Esophagus squamous epithelium (tissue), 5 donors: ENCODE measurements at regions not wholly inside any gene's neighbourhood (a gene's known extent, or its start where the extent isn't known, plus 50 kb on each side); places are given as distances from the start of the nearest gene placed in this dataset.

Source experiments
- DNase-seq: peaks from one replicate; lab custom pipeline; 2025; lab: John Stamatoyannopoulos, UW
- H3K27ac ChIP-seq, 4 donors: fragments of 200-600 bp; sonication (generic); one replicate each; pipeline ENCODE4 v1.5.1; 2016 to 2019; ENCODE audit warnings: mild to moderate bottlenecking in 1 of 4
- H3K27me3 ChIP-seq, 4 donors: fragments of 200-600 bp; sonication (generic); 1 replicate in 3 of 4; 2 replicates in 1 of 4; pipeline versions ENCODE4 v1.5.1 to v1.6.0; 2017 to 2021; ENCODE audit warnings: antibody characterized with exemption in 1 of 4
- H3K36me3 ChIP-seq, 3 donors: fragments of 200-600 bp; sonication (generic); one replicate each; pipeline ENCODE4 v1.5.1; 2016 to 2019
- H3K4me1 ChIP-seq, 3 donors: fragments of 200-600 bp; sonication (generic); one replicate each; pipeline ENCODE4 v1.5.1; 2017 to 2019
- H3K4me3 ChIP-seq, 4 donors: fragments of 200-600 bp; sonication (generic); 1 replicate in 3 of 4; 2 replicates in 1 of 4; pipeline ENCODE4 v1.5.1; 2016 to 2019; ENCODE audit warnings: mild to moderate bottlenecking in 2 of 4, moderate library complexity in 1 of 4
- H3K9me3 ChIP-seq, 3 donors: fragments of 200-600 bp; sonication (generic); one replicate each; pipeline ENCODE4 v1.5.1; 2016 to 2019
- POLR2A ChIP-seq, 4 donors: fragments of 450-650 bp; IDR thresholded peaks; one replicate each; pipeline ENCODE4 v1.6.1; 2017; ENCODE audit warnings: antibody characterized with exemption in 4 of 4, mild to moderate bottlenecking in 4 of 4, moderate library complexity in 3 of 4
- WGBS, 2 donors: methylation state at CpG; one replicate each; pipeline ENCODE4 v1.1.5; 2018; 5-methylcytosine and 5-hydroxymethylcytosine counted together
- intact Hi-C: fragments of 100-400 bp; cut with DNase I; formaldehyde crosslinking; loops from one replicate; pipeline ENCODE4 v1.15.0; 2022
- TF ChIP-seq, protein P1 (sequence below), 6 experiments: fragments of 450-650 bp in 4 of 6; fragments of 200-600 bp in 2 of 6; sonication (generic) in 2 of 6; IDR thresholded peaks; one replicate each; pipeline ENCODE4 v1.5.1; 2016 to 2019; ENCODE audit warnings: antibody characterized with exemption in 6 of 6, mild to moderate bottlenecking in 4 of 6, moderate library complexity in 4 of 6
- donor health status: DM: yes; HTN: yes; CAD: no.

GRCh38 chr15:62933386-62933785 is 109.2 kb upstream of the TPM1 start:
- H3K27ac ChIP-seq = no peak overlapping the region
- H3K27me3 ChIP-seq = peaks cover 0 to 17% (median 0%) of the 10 kb centered on the region in 4 donors
- no peak overlapping the region for H3K4me3 ChIP-seq
- H3K9me3 ChIP-seq = no peaks in the 10 kb centered on the region
- H3K36me3 ChIP-seq = no peaks in the 10 kb centered on the region
- no peak for TF ChIP-seq POLR2A (IDR thresholded peaks at IDR 0.05)
- TF ChIP-seq, protein P1, sequence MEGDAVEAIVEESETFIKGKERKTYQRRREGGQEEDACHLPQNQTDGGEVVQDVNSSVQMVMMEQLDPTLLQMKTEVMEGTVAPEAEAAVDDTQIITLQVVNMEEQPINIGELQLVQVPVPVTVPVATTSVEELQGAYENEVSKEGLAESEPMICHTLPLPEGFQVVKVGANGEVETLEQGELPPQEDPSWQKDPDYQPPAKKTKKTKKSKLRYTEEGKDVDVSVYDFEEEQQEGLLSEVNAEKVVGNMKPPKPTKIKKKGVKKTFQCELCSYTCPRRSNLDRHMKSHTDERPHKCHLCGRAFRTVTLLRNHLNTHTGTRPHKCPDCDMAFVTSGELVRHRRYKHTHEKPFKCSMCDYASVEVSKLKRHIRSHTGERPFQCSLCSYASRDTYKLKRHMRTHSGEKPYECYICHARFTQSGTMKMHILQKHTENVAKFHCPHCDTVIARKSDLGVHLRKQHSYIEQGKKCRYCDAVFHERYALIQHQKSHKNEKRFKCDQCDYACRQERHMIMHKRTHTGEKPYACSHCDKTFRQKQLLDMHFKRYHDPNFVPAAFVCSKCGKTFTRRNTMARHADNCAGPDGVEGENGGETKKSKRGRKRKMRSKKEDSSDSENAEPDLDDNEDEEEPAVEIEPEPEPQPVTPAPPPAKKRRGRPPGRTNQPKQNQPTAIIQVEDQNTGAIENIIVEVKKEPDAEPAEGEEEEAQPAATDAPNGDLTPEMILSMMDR (IDR thresholded peaks at IDR 0.05) = no peak
- peaks cover 0 to 7% (median 0%) of the 10 kb centered on the region in 3 donors for H3K4me1 ChIP-seq
- WGBS, 2 donors = 15 to 39% methylated on average over 2 of the region's 2 CpGs
- DNase-seq = no peak
- intact Hi-C loops = no loop called here

GRCh38 chr15:62934236-62934971 is 108.1 kb upstream of the TPM1 start:
- Histone ChIP-seq H3K27ac (no peak overlapping the region), H3K36me3 (no peaks in the 10 kb centered on the region), H3K4me3 (no peak overlapping the region), H3K4me1 (no peaks in the 10 kb centered on the region), H3K27me3 (peaks cover 0 to 13% (median 0%) of the 10 kb centered on the region in 4 donors), H3K9me3 (no peaks in the 10 kb centered on the region)
- DNase-seq = no peak
- intact Hi-C loops = no loop called here
- TF ChIP-seq POLR2A (IDR thresholded peaks at IDR 0.05) = no peak
- TF ChIP-seq, protein P1 (IDR thresholded peaks at IDR 0.05) = no peak
- WGBS, 2 donors = 82 to 88% methylated on average over 12 to 13 of the region's 14 CpGs

GRCh38 chr15:62935300-62936081 is 107.1 kb upstream of the TPM1 start:
- intact Hi-C loops = no loop called here
- TF ChIP-seq POLR2A (IDR thresholded peaks at IDR 0.05) = no peak
- TF ChIP-seq, protein P1 (IDR thresholded peaks at IDR 0.05) = no peak
- H3K36me3 ChIP-seq = no peaks in the 10 kb centered on the region
- no peak for DNase-seq
- no peaks in the 10 kb centered on the region for H3K9me3 ChIP-seq
- peaks cover 0 to 13% (median 0%) of the 10 kb centered on the region in 4 donors for H3K27me3 ChIP-seq
- WGBS, 2 donors = 61% methylated on average over 7 of the region's 12 CpGs
- H3K27ac ChIP-seq = no peak overlapping the region
- H3K4me3 ChIP-seq = no peak overlapping the region
- H3K4me1 ChIP-seq = peaks cover 0 to 9% (median 7%) of the 10 kb centered on the region in 3 donors

GRCh38 chr15:62938825-62939224 is 103.7 kb upstream of the TPM1 start:
- no peaks in the 10 kb centered on the region for H3K9me3 ChIP-seq
- peaks cover 0 to 23% (median 14%) of the 10 kb centered on the region in 3 donors for H3K4me1 ChIP-seq
- no peak overlapping the region for H3K27ac ChIP-seq
- H3K4me3 ChIP-seq = no peak overlapping the region
- no peak for DNase-seq
- TF ChIP-seq, protein P1 (IDR thresholded peaks at IDR 0.05) = no peak
- TF ChIP-seq POLR2A (IDR thresholded peaks at IDR 0.05) = no peak
- intact Hi-C loops = no loop called here
- H3K36me3 ChIP-seq = no peaks in the 10 kb centered on the region
- WGBS, 2 donors = 77 to 79% methylated on average over 3 of the region's 3 CpGs
- H3K27me3 ChIP-seq = peaks cover 0 to 32% (median 0%) of the 10 kb centered on the region in 4 donors
